ENCODE measurements at regions not wholly inside any gene's neighbourhood (a gene's known extent, or its start where the extent isn't known, plus 50 kb on each side); places are given as distances from the start of the nearest gene placed in this dataset.

GRCh38 chr20:22127587-22127986 lies 422.1 kb downstream of the PAX1 start:
- POLR2A ChIA-PET: no interaction called here
- no peaks in the 10 kb centered on the region for H3K79me2 ChIP-seq (ENCODE audit: insufficient read depth, low read length)
- no TSS peak for BruUV-seq (replicated peaks)
- TF ChIP-seq MAFK (conservative IDR thresholded peaks at IDR 0.05 in 1 of 2, IDR thresholded peaks at IDR 0.05 in 1 of 2; ENCODE audit: low read length in 2 of 2) (peak; percentile 19 to 24; a peak in 1 of 4 replicates), SRY (CRISPR knock-in tag; IDR thresholded peaks at IDR 0.05) (no peak), ZNF160 (CRISPR knock-in tag; IDR thresholded peaks at IDR 0.05) (peak; percentile 95), ZNF761 (CRISPR knock-in tag; conservative IDR thresholded peaks at IDR 0.05) (no peak), MTF1 (CRISPR knock-in tag; IDR thresholded peaks at IDR 0.05) (no peak), NFIB (CRISPR knock-in tag; IDR thresholded peaks at IDR 0.05; ENCODE audit: borderline replicate concordance) (no peak)
- intact Hi-C loops (cut with micrococcal nuclease; ENCODE audit: unreplicated experiment): no loop called here
- peaks cover 38% of the 10 kb centered on the region for H3K9me3 ChIP-seq (ENCODE audit: low read length)
- CTCF ChIA-PET (ENCODE audit: low intra/inter-chr PET ratio, low total read pairs): no interaction called here
- H2AFZ ChIP-seq (ENCODE audit: low read length): no peak overlapping the region
- H3K4me1 ChIP-seq (ENCODE audit: insufficient read depth, low read length): no peaks in the 10 kb centered on the region
- H3K36me3 ChIP-seq (replicated peaks in 1 of 2; ENCODE audit: control insufficient read depth in 1 of 2, insufficient read depth in 2 of 2, low read length in 2 of 2): no peaks in the 10 kb centered on the region
- in situ Hi-C loops (cut with HindIII; ENCODE audit: extremely low pct_ligation_motif_present, low pct_unique_long_range_greater_than_20kb): no loop called here
- no peak overlapping the region for H3K27ac ChIP-seq (ENCODE audit: extremely low read length, insufficient read depth, low read length)
- H4K20me1 ChIP-seq (ENCODE audit: insufficient read depth, low read length): no peaks in the 10 kb centered on the region
- H3K27me3 ChIP-seq (ENCODE audit: control insufficient read depth in 1 of 2, insufficient read depth in 2 of 2, low read length in 2 of 2): no peaks in the 10 kb centered on the region
- ATAC-seq (no peak), DNase-seq (ENCODE audit: low spot score) (no peak), FAIRE-seq (no peak)
- no peak overlapping the region for H3K4me3 ChIP-seq (replicated peaks in 1 of 3; ENCODE audit: insufficient read depth in 1 of 3, low read depth in 2 of 3, low read length in 3 of 3)
- H3K4me2 ChIP-seq (ENCODE audit: low read depth, low read length): no peak overlapping the region
- H3K9ac ChIP-seq (ENCODE audit: insufficient read depth, low read depth, low read length): no peak overlapping the region

GRCh38 chr20:22106308-22106938 lies 401.0 kb downstream of the PAX1 start:
- Histone ChIP-seq H2AFZ (ENCODE audit: low read length) (no peak overlapping the region), H3K4me2 (ENCODE audit: low read depth, low read length) (no peak overlapping the region), H4K20me1 (ENCODE audit: insufficient read depth, low read length) (no peaks in the 10 kb centered on the region), H3K9ac (ENCODE audit: insufficient read depth, low read depth, low read length) (no peak overlapping the region), H3K79me2 (ENCODE audit: insufficient read depth, low read length) (no peaks in the 10 kb centered on the region), H3K27ac (ENCODE audit: extremely low read length, insufficient read depth, low read length) (no peak overlapping the region), H3K36me3 (replicated peaks in 1 of 2; ENCODE audit: control insufficient read depth in 1 of 2, insufficient read depth in 2 of 2, low read length in 2 of 2) (no peaks in the 10 kb centered on the region), H3K4me1 (ENCODE audit: insufficient read depth, low read length) (no peaks in the 10 kb centered on the region), H3K27me3 (ENCODE audit: control insufficient read depth in 1 of 2, insufficient read depth in 2 of 2, low read length in 2 of 2) (no peaks in the 10 kb centered on the region; a peak in 1 of 5 replicates), H3K4me3 (replicated peaks in 1 of 3; ENCODE audit: insufficient read depth in 1 of 3, low read depth in 2 of 3, low read length in 3 of 3) (no peak overlapping the region), H3K9me3 (ENCODE audit: low read length) (no peaks in the 10 kb centered on the region)
- intact Hi-C loops (cut with micrococcal nuclease; ENCODE audit: unreplicated experiment): loop anchor here (1.0 to 5.0 kb wide), 3 partner anchors 138 to 464 kb away; no protein-coding TSS in a partner anchor
- FAIRE-seq (peak; percentile 68), DNase-seq (ENCODE audit: low spot score) (peak; percentile 61), ATAC-seq (peak; percentile 77)
- whole genome bisulfite sequencing (ENCODE audit: low lambda C conversion rate): 25% methylated on average over 3 of the region's 3 CpGs
- CTCF ChIA-PET (ENCODE audit: low intra/inter-chr PET ratio, low total read pairs): interaction anchor here (1.3 to 3.5 kb wide), 5 partner anchors 138 to 387 kb away, joined by 3 to 36 read pairs (median 4); no protein-coding TSS in a partner anchor
- POLR2A ChIA-PET: no interaction called here
- BruUV-seq (replicated peaks): no TSS peak
- in situ Hi-C loops (cut with HindIII; ENCODE audit: extremely low pct_ligation_motif_present, low pct_unique_long_range_greater_than_20kb): loop anchor here (5.0 to 10.0 kb wide), 3 partner anchors 299 to 464 kb away; partner anchors contain the start of gene PAX1
- TF ChIP-seq ELF3 (CRISPR knock-in tag; IDR thresholded peaks at IDR 0.05): no peak
- TF ChIP-seq ZBTB21 (CRISPR knock-in tag; IDR thresholded peaks at IDR 0.05): no peak
- TF ChIP-seq ZNF337 (CRISPR knock-in tag; IDR thresholded peaks at IDR 0.05; ENCODE audit: borderline replicate concordance, low read depth): no peak
- TF ChIP-seq SMYD3 (CRISPR knock-in tag; IDR thresholded peaks at IDR 0.05): no peak
- no peak for TF ChIP-seq HDAC1 (CRISPR knock-in tag; IDR thresholded peaks at IDR 0.05)
- no peak for TF ChIP-seq KDM5A (IDR thresholded peaks at IDR 0.05; ENCODE audit: borderline replicate concordance, low read length)
- TF ChIP-seq, protein P1, sequence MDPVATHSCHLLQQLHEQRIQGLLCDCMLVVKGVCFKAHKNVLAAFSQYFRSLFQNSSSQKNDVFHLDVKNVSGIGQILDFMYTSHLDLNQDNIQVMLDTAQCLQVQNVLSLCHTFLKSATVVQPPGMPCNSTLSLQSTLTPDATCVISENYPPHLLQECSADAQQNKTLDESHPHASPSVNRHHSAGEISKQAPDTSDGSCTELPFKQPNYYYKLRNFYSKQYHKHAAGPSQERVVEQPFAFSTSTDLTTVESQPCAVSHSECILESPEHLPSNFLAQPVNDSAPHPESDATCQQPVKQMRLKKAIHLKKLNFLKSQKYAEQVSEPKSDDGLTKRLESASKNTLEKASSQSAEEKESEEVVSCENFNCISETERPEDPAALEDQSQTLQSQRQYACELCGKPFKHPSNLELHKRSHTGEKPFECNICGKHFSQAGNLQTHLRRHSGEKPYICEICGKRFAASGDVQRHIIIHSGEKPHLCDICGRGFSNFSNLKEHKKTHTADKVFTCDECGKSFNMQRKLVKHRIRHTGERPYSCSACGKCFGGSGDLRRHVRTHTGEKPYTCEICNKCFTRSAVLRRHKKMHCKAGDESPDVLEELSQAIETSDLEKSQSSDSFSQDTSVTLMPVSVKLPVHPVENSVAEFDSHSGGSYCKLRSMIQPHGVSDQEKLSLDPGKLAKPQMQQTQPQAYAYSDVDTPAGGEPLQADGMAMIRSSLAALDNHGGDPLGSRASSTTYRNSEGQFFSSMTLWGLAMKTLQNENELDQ (CRISPR knock-in tag; IDR thresholded peaks at IDR 0.05; ENCODE audit: borderline replicate concordance): no peak
- peak; percentile 88 for TF ChIP-seq STAG1 (CRISPR knock-in tag; IDR thresholded peaks at IDR 0.05)
- no peak for TF ChIP-seq MIXL1 (CRISPR knock-in tag; IDR thresholded peaks at IDR 0.05)
- no peak for TF ChIP-seq ZNF607 (CRISPR knock-in tag; IDR thresholded peaks at IDR 0.05; ENCODE audit: borderline replicate concordance)
- TF ChIP-seq CCAR2 (optimal IDR thresholded peaks at IDR 0.05; ENCODE audit: low read depth, low read length): no peak

All from HepG2 (cell line).